ENCODE measurements at regions not wholly inside any gene's neighbourhood (a gene's known extent, or its start where the extent isn't known, plus 50 kb on each side); places are given as distances from the start of the nearest gene placed in this dataset.

DNA sequence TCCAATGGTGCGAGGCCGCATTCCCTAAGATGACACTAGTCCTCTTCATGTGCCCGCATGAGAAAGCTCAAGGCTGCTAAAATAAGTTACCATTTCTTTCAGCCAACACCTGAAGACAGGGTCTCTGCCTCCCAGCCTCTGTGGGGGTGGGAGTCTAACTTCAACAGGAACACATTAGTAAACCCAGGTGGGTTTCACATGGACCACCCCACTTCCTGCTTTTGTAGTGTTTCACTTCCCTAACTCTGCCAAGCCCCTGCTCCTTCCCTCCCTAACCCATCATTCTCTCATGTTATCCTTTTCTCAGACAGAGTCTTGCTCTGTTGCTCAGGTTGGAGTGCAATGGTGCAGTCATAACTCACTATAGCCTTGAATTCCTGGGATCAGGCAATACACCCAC lies 783.6 kb downstream of the UQCRFS1 start:
- no peak for TF ChIP-seq NFIC (IDR thresholded peaks at IDR 0.05)
- TF ChIP-seq, protein P1, sequence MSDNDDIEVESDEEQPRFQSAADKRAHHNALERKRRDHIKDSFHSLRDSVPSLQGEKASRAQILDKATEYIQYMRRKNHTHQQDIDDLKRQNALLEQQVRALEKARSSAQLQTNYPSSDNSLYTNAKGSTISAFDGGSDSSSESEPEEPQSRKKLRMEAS (IDR thresholded peaks at IDR 0.05) = no peak
- TF ChIP-seq, protein P2, sequence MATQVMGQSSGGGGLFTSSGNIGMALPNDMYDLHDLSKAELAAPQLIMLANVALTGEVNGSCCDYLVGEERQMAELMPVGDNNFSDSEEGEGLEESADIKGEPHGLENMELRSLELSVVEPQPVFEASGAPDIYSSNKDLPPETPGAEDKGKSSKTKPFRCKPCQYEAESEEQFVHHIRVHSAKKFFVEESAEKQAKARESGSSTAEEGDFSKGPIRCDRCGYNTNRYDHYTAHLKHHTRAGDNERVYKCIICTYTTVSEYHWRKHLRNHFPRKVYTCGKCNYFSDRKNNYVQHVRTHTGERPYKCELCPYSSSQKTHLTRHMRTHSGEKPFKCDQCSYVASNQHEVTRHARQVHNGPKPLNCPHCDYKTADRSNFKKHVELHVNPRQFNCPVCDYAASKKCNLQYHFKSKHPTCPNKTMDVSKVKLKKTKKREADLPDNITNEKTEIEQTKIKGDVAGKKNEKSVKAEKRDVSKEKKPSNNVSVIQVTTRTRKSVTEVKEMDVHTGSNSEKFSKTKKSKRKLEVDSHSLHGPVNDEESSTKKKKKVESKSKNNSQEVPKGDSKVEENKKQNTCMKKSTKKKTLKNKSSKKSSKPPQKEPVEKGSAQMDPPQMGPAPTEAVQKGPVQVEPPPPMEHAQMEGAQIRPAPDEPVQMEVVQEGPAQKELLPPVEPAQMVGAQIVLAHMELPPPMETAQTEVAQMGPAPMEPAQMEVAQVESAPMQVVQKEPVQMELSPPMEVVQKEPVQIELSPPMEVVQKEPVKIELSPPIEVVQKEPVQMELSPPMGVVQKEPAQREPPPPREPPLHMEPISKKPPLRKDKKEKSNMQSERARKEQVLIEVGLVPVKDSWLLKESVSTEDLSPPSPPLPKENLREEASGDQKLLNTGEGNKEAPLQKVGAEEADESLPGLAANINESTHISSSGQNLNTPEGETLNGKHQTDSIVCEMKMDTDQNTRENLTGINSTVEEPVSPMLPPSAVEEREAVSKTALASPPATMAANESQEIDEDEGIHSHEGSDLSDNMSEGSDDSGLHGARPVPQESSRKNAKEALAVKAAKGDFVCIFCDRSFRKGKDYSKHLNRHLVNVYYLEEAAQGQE (IDR thresholded peaks at IDR 0.05; ENCODE audit: low read depth) = no peak
- TF ChIP-seq, protein P3, sequence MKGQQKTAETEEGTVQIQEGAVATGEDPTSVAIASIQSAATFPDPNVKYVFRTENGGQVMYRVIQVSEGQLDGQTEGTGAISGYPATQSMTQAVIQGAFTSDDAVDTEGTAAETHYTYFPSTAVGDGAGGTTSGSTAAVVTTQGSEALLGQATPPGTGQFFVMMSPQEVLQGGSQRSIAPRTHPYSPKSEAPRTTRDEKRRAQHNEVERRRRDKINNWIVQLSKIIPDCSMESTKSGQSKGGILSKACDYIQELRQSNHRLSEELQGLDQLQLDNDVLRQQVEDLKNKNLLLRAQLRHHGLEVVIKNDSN (IDR thresholded peaks at IDR 0.05) = no peak
- no peak for TF ChIP-seq CREB1 (IDR thresholded peaks at IDR 0.05; ENCODE audit: low read depth)

DNA sequence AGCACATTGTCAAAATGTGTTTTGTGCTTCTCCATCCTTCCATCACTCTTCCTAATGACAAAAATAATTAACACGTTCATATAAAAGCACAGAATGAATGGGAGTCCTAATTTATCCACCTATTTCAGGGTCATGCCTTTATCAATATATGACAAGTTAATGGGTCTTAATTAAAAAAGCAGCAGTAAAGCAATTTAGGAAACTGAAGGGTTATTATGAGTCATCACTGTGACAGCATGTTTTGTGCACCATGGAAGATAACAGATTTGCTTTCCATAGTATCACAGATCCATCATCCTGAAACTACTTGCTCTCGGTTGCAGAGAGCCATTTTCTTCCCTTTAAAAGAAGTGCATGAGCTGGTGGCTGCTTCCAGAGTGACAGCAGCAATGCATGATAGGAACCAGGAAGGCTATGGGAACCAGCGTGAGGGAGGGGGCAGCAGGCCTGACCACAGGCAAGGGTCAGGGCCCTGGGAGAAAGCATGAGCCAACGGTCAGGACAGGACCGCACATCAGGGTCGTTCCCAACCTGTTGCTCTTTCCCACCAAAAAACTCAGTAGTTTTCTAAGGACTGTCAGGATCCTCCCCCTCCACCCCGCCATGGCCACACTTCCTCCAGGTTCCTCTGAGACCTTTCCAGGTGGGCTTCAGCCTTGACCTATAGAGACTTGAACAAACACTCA lies 784.1 kb downstream of the UQCRFS1 start:
- TF ChIP-seq NFIC (IDR thresholded peaks at IDR 0.05) (no peak), ZBTB7A (IDR thresholded peaks at IDR 0.05; ENCODE audit: low read depth) (no peak), TEAD4 (IDR thresholded peaks at IDR 0.05) (no peak), RAD21 (IDR thresholded peaks at IDR 0.05; ENCODE audit: low read depth) (no peak), CREB1 (IDR thresholded peaks at IDR 0.05; ENCODE audit: low read depth) (no peak)
- TF ChIP-seq, protein P3 (IDR thresholded peaks at IDR 0.05) = no peak

DNA sequence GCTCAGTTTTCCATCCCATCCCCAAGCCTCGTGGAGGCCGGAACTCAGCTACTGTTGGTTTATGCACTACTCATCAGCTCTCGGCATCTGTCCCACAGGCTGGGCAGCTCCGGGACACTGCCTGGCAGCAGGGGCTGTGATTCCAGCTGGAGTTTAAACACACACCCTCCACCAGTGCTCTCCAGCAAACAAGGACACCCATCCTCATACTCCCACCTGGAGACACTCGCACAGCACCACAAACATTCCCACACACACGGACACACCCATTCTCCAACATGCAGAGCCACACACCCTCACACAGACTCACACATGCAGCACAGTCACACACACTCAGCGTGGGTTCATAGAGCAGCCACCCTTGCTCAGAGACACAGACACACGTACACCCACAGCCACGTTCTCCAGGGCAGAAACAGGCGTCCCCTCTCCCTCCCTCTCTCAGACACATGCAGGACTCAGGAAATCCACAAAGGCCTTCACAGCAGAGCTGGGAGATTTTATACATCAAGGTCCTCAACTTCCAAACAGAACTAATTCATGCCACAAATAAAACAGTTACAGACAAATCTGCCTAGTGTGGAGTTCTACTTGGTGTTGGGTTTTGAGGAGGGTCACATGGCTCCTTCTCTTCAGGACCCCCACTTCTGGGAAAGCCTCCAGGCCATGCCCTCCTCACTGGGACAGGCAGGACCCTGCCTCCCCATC lies 785.4 kb downstream of the UQCRFS1 start:
- no peak for TF ChIP-seq TCF12 (IDR thresholded peaks at IDR 0.05; ENCODE audit: low read depth)
- no peak for TF ChIP-seq CEBPB (IDR thresholded peaks at IDR 0.05)
- TF ChIP-seq, protein P2 (IDR thresholded peaks at IDR 0.05; ENCODE audit: low read depth) = no peak
- no peak for TF ChIP-seq TAF1 (IDR thresholded peaks at IDR 0.05; ENCODE audit: low read depth)
- no peak for TF ChIP-seq EP300 (IDR thresholded peaks at IDR 0.05; ENCODE audit: borderline replicate concordance)
- TF ChIP-seq, protein P3 (IDR thresholded peaks at IDR 0.05) = no peak
- no peak for TF ChIP-seq ZBTB7A (IDR thresholded peaks at IDR 0.05; ENCODE audit: low read depth)
- TF ChIP-seq TEAD4 (IDR thresholded peaks at IDR 0.05) = no peak
- no peak for TF ChIP-seq FOXM1 (IDR thresholded peaks at IDR 0.05; ENCODE audit: borderline replicate concordance, low read depth)
- no peak for TF ChIP-seq EGR1 (IDR thresholded peaks at IDR 0.05)
- TF ChIP-seq, protein P1 (IDR thresholded peaks at IDR 0.05) = no peak
- TF ChIP-seq NFIC (IDR thresholded peaks at IDR 0.05) = no peak
- TF ChIP-seq CREB1 (IDR thresholded peaks at IDR 0.05; ENCODE audit: low read depth) = no peak
- no peak for TF ChIP-seq RAD21 (IDR thresholded peaks at IDR 0.05; ENCODE audit: low read depth)
- no peak for TF ChIP-seq YY1 (IDR thresholded peaks at IDR 0.05; ENCODE audit: low read depth)

DNA sequence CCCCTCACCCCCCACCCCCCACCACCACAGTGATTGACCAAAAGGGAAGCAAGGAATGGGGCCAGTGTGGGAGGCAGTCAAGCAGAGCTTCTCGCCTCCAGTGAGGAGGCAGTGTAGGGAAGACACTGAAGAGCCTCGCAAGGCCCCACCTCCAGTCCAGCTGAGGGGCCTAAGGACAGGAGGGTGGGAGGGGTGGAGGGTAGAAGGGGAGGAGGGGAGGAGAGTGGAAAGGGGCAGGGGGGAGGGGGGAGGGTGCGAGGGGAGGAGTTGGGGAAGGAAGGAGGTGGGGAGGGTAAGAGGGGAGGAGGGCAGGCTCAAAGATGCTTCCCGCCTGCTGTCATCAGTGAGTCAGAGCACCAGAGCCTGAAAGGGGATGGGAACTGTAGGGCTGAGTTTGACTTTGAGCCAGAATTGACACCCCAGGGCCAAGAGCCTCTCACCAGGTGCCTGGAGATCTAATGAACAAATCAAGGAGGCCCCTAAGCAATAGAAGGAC lies 786.2 kb downstream of the UQCRFS1 start:
- TF ChIP-seq TAF1 (IDR thresholded peaks at IDR 0.05; ENCODE audit: low read depth) (no peak), EP300 (IDR thresholded peaks at IDR 0.05; ENCODE audit: borderline replicate concordance) (no peak)

DNA sequence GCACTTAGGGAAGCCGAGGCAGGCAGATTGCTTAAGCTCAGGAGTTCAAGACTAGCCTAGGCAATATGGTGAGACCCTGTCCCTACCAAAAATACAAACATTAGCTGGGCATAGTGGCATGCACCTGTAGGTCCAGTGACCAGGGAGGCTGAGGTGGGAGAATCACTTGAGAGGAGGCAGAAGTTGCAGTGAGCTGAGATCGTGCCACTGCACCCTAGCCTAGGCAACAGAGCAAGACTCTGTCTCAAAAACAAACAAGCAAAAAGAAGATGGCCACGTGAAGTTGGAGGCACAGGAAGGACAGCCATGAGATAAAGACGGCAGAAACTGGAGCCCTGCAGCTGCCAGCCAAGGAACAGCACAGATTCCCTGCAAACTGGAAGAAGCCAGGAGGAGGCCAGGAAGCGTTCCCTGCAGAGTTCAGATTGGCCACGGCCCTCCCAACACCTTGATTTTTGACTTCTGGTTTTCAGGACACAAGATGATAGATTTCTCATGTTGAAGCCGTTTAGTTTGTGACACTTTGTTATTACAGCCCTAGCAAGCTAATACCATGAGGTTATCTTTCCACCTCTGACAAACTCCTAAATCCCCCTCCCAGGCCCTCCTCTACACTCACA lies 786.7 kb downstream of the UQCRFS1 start:
- TF ChIP-seq, protein P1 (IDR thresholded peaks at IDR 0.05) = no peak
- no peak for TF ChIP-seq YY1 (IDR thresholded peaks at IDR 0.05; ENCODE audit: low read depth)
- no peak for TF ChIP-seq EGR1 (IDR thresholded peaks at IDR 0.05)
- TF ChIP-seq, protein P3 (IDR thresholded peaks at IDR 0.05) = no peak
- TF ChIP-seq, protein P2 (IDR thresholded peaks at IDR 0.05; ENCODE audit: low read depth) = no peak
- no peak for TF ChIP-seq TAF1 (IDR thresholded peaks at IDR 0.05; ENCODE audit: low read depth)
- no peak for TF ChIP-seq EP300 (IDR thresholded peaks at IDR 0.05; ENCODE audit: borderline replicate concordance)
- TF ChIP-seq TCF12 (IDR thresholded peaks at IDR 0.05; ENCODE audit: low read depth) = no peak
- TF ChIP-seq RAD21 (IDR thresholded peaks at IDR 0.05; ENCODE audit: low read depth) = no peak
- TF ChIP-seq ZBTB7A (IDR thresholded peaks at IDR 0.05; ENCODE audit: low read depth) = no peak
- no peak for TF ChIP-seq TEAD4 (IDR thresholded peaks at IDR 0.05)

Measured in Ishikawa (cell line).